C4-2B (cell line): ENCODE measurements at regions not wholly inside any gene's neighbourhood (a gene's known extent, or its start where the extent isn't known, plus 50 kb on each side); places are given as distances from the start of the nearest gene placed in this dataset.

ENCODE experiments used
- H3K27ac ChIP-seq: fragments of 450-650 bp; 2 replicates; pipeline ENCODE4 v1.5.1; 2017
- ZFX ChIP-seq: fragments of 450-650 bp; IDR thresholded peaks from 2 replicates; pipeline ENCODE4 v1.6.1; 2017
- TF ChIP-seq, protein P1 (sequence below): fragments of 450-650 bp; conservative IDR thresholded peaks from 2 replicates; pipeline ENCODE4 v1.5.1; 2017; ENCODE audit warnings: mild to moderate bottlenecking

DNA sequence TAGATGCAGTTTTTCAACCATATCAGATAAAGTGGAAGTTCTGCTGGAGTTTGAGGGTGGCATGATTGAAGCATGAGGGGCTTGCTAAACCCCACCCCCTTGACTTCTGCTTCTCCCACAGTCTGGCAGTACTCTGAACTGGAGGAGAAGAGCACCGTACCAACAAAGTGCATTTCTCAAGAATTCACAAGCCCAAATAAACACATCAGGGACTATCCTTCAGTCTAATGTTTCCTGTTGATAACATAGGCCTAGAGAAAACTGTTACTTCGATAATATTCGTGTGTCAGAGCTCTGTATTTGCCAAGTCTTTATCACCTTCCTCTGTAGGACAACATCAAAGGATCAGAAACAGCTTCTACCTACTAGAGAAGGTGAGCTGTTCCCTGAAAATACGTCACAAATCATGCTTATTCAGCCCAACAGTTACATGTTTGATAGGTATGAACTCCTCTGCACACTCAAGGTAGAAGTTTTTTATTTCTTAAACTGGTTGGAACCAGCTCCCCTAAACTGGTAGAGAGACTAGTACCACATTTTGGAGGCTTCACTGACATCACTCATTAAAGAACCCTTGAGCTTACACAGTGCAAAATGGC, 117.8 kb upstream of the PRNP start:
- no peak overlapping the region for H3K27ac ChIP-seq
- no peak for TF ChIP-seq ZFX
- TF ChIP-seq, protein P1, sequence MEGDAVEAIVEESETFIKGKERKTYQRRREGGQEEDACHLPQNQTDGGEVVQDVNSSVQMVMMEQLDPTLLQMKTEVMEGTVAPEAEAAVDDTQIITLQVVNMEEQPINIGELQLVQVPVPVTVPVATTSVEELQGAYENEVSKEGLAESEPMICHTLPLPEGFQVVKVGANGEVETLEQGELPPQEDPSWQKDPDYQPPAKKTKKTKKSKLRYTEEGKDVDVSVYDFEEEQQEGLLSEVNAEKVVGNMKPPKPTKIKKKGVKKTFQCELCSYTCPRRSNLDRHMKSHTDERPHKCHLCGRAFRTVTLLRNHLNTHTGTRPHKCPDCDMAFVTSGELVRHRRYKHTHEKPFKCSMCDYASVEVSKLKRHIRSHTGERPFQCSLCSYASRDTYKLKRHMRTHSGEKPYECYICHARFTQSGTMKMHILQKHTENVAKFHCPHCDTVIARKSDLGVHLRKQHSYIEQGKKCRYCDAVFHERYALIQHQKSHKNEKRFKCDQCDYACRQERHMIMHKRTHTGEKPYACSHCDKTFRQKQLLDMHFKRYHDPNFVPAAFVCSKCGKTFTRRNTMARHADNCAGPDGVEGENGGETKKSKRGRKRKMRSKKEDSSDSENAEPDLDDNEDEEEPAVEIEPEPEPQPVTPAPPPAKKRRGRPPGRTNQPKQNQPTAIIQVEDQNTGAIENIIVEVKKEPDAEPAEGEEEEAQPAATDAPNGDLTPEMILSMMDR, result no peak

DNA sequence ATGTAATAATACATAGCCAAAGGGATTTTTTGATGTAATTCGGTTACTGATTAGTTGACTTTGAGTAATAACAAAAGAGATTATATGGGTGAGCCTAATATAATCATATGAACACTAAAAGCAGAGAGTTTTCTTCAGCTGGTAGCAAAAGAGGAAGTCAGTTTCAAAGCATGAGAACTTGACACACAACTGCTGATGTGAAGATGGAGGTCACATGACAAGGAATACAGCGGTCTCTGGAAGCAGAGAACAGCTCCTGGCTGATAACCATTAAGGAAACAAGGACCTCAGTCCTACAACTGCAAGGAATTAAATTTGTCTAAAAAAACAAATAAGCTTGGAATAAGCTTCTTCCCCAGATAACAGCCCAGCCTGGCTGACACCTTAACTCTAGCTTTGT, 119.1 kb upstream of the PRNP start:
- TF ChIP-seq, protein P1, result no peak
- TF ChIP-seq ZFX, result no peak
- H3K27ac ChIP-seq, result no peak overlapping the region

DNA sequence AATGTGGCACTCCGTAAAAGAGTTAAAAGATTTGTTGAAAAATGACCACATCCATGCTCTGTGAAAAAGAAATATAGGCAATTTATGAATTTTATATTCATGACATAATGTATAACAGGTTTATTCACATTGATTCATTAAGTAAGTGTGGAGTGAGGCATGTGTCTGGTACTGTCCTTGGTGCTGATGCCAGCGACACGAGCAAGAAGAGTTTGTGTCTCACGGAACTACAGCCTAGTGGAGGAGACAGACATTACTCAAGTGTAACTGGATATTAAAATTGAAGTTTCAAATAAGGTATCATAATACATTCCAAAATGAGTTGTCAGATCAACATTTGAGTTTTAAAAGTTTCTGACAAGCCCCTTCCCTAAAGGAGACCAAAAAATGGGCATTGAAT, 122.7 kb upstream of the PRNP start:
- H3K27ac ChIP-seq, result no peak overlapping the region
- TF ChIP-seq ZFX, result no peak
- TF ChIP-seq, protein P1, result no peak; the same call in 1 of the 2 replicates

DNA sequence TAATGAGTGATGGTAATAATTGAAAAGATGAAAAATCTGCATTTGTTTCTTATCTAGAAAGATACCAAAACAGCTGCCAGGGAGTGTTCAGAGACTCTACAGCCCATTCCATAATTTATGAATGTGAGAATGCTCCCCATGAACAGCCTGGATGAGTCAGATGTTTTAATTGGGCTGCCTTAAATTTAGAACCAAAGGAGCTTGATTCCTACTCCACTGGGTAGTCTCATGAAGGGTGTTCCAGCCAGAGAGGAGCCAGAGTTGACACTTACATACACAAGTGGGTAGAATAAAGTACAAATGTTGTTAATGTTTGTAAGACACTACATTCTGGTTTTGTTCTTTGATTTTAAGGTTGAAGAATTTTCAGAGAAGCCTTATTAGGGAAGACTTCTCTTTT, 123.2 kb upstream of the PRNP start:
- no peak overlapping the region for H3K27ac ChIP-seq
- no peak for TF ChIP-seq ZFX
- TF ChIP-seq, protein P1, result no peak

DNA sequence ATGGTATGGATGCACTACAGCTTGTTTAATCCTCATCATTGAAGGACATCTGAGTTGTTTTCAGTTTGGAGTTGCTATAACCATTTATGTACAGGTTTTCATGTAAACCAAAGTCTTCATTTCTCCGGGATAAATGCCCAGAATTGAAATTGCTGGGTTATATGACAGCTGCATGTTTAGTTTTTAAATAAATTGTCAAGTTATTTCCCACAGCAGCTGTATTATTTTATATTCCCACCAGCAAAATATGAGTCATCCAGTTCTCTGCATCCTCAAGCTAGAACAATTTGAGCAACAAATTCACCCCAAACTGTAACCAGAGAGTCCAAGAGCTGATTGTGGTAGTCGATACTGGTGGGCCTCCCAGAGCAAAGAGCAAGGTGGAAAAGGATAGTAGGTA, 125.6 kb upstream of the PRNP start:
- H3K27ac ChIP-seq, result no peak overlapping the region
- TF ChIP-seq ZFX, result no peak
- TF ChIP-seq, protein P1, result no peak

DNA sequence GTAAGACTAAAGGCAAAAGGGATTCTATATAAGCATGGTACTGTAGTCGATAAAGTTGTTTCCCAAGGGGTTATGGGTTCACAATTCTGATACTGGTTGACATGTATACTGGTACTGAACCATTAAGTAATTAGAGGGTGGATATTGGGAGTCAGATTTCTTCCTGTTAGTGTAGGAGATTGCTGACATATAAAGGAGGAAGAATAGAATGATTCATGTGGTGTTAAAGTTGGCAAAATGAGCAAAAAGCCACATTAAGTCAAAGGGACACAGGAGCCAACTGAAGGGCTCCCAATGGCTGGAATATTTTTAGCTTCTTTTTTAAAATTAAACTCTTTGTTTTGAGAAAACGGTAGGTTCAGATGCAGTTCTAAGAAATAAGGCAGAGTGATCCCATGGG, 126.3 kb upstream of the PRNP start:
- no peak overlapping the region for H3K27ac ChIP-seq
- TF ChIP-seq, protein P1, result no peak
- no peak for TF ChIP-seq ZFX

DNA sequence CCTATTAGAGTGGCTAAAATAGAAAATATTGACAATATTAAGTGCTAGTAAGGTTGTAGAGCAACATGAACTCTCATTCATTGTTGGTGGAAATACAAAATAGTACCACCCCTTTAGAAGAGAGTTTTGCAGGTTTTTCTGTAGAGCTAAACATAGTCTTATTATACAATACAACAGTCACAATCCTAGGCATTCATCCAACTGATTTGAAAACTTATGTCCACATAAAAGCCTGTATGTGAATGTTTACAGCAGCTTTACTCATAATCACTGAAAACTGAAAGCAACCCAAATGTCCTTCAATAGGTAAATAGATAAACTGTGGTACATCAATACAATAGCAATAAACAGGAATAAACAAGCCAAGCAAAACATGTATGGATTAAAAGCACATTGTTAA, 127.2 kb upstream of the PRNP start:
- no peak for TF ChIP-seq ZFX
- TF ChIP-seq, protein P1, result no peak
- H3K27ac ChIP-seq, result no peak overlapping the region
